Neural cell (in vitro differentiated cells): ENCODE measurements at regions not wholly inside any gene's neighbourhood (a gene's known extent, or its start where the extent isn't known, plus 50 kb on each side); places are given as distances from the start of the nearest gene placed in this dataset.

Experiments used
- H2AFZ ChIP-seq: fragments of 200-600, 300-800 bp; sonication (generic), shearing (Covaris generic); 2 replicates; pipeline ENCODE4 v1.6.0; 2014; ENCODE audit warnings: low read depth, mild to moderate bottlenecking, antibody characterized with exemption, low read length, moderate library complexity
- H3F3A ChIP-seq: fragments of 200-600 bp; shearing (Covaris generic); 2 replicates; pipeline ENCODE4 v1.6.1; 2016; ENCODE audit warnings: mild to moderate bottlenecking, moderate library complexity, mixed read lengths, antibody characterized with exemption, low read length; ENCODE audit not compliant: insufficient read depth, poor library complexity, severe bottlenecking
- H3K27ac ChIP-seq: fragments of 200-600, 300-800 bp; sonication (generic), shearing (Covaris generic); 2 replicates; pipeline ENCODE4 v1.5.1; 2014; ENCODE audit warnings: mild to moderate bottlenecking, low read length, moderate library complexity
- H3K27me3 ChIP-seq: fragments of 300-800, 200-600 bp; sonication (generic), shearing (Covaris generic); 2 replicates; pipeline ENCODE4 v1.6.0; 2014; ENCODE audit warnings: mild to moderate bottlenecking, low read depth, low read length, moderate library complexity; ENCODE audit not compliant: insufficient read depth
- H3K36me3 ChIP-seq: fragments of 300-800, 200-600 bp; sonication (generic), shearing (Covaris generic); 2 replicates; pipeline ENCODE4 v1.5.1; 2014; ENCODE audit warnings: mild to moderate bottlenecking, antibody characterized with exemption, low read length, moderate library complexity; ENCODE audit not compliant: insufficient read depth
- H3K4me2 ChIP-seq: fragments of 300-800, 200-600 bp; sonication (generic), shearing (Covaris generic); 2 replicates; pipeline ENCODE4 v1.6.0; 2014; ENCODE audit warnings: mild to moderate bottlenecking, low read length
- H3K4me3 ChIP-seq: fragments of 300-800, 200-600 bp; sonication (generic), shearing (Covaris generic); 2 replicates; pipeline ENCODE4 v1.5.1; 2014; ENCODE audit warnings: mild to moderate bottlenecking, low read length, moderate library complexity
- H3K79me2 ChIP-seq: fragments of 200-600 bp; shearing (Covaris generic); replicated peaks from 2 replicates; pipeline ENCODE4 v1.6.0; 2014; ENCODE audit warnings: mild to moderate bottlenecking, low read length, moderate library complexity; ENCODE audit not compliant: insufficient read depth
- H3K9ac ChIP-seq: fragments of 300-800, 200-600 bp; sonication (generic), shearing (Covaris generic); 2 replicates; pipeline ENCODE4 v1.6.1; 2016; ENCODE audit warnings: mild to moderate bottlenecking, low read length, mixed read lengths
- H3K9me2 ChIP-seq: fragments of 200-600 bp; shearing (Covaris generic); 2 replicates; pipeline ENCODE4 v1.6.1; 2016; ENCODE audit warnings: mild to moderate bottlenecking, low read length, mixed read lengths; ENCODE audit not compliant: insufficient read depth
- H3K9me3 ChIP-seq: fragments of 200-600, 300-800 bp; sonication (generic), shearing (Covaris generic); 2 replicates; pipeline ENCODE4 v1.6.1; 2016; ENCODE audit warnings: mild to moderate bottlenecking, mixed run types, low read length, moderate library complexity, mixed read lengths
- H4K20me1 ChIP-seq: fragments of 200-600 bp; shearing (Covaris generic); 2 replicates; pipeline ENCODE4 v1.6.1; 2016; ENCODE audit warnings: mild to moderate bottlenecking, mixed run types; ENCODE audit not compliant: insufficient read depth
- EP300 ChIP-seq: fragments of 450-650 bp; conservative IDR thresholded peaks from 2 replicates; pipeline ENCODE4 v1.6.1; 2014; ENCODE audit warnings: antibody characterized with exemption, mild to moderate bottlenecking, moderate library complexity; ENCODE audit not compliant: poor library complexity, severe bottlenecking
- EZH2 ChIP-seq: fragments of 200-600, 300-800 bp; shearing (Covaris generic), sonication (generic); IDR thresholded peaks from 2 replicates; pipeline ENCODE4 v1.6.1; 2014; ENCODE audit warnings: antibody characterized with exemption, low read length, borderline replicate concordance, mild to moderate bottlenecking; ENCODE audit not compliant: insufficient read depth, poor library complexity, severe bottlenecking
- MXI1 ChIP-seq: fragments of 450-650 bp; conservative IDR thresholded peaks from 2 replicates; pipeline ENCODE4 v1.6.1; 2014; ENCODE audit warnings: antibody characterized with exemption, mild to moderate bottlenecking; ENCODE audit not compliant: poor library complexity, severe bottlenecking
- POLR2AphosphoS5 ChIP-seq: IDR thresholded peaks from 2 replicates; pipeline ENCODE4 v1.6.1; 2012
- RAD21 ChIP-seq: fragments of 450-650 bp; conservative IDR thresholded peaks from 2 replicates; pipeline ENCODE4 v1.6.1; 2014; ENCODE audit warnings: antibody characterized with exemption, mild to moderate bottlenecking, moderate library complexity
- SMC3 ChIP-seq: fragments of 450-650 bp; conservative IDR thresholded peaks from 2 replicates; pipeline ENCODE4 v1.6.1; 2014; ENCODE audit warnings: antibody characterized with exemption, mild to moderate bottlenecking, moderate library complexity; ENCODE audit not compliant: poor library complexity
- TAF1 ChIP-seq: IDR thresholded peaks from 2 replicates; pipeline ENCODE4 v1.6.1; 2012; ENCODE audit warnings: low read depth
- TF ChIP-seq, protein P1 (sequence below): IDR thresholded peaks from 2 replicates; pipeline ENCODE4 v1.6.1; 2012; ENCODE audit warnings: borderline replicate concordance
- TF ChIP-seq, protein P2 (sequence below): fragments of 450-650 bp; IDR thresholded peaks from 2 replicates; pipeline ENCODE4 v1.5.1; 2014; ENCODE audit warnings: antibody characterized with exemption, mild to moderate bottlenecking, moderate library complexity; ENCODE audit not compliant: poor library complexity, severe bottlenecking

DNA sequence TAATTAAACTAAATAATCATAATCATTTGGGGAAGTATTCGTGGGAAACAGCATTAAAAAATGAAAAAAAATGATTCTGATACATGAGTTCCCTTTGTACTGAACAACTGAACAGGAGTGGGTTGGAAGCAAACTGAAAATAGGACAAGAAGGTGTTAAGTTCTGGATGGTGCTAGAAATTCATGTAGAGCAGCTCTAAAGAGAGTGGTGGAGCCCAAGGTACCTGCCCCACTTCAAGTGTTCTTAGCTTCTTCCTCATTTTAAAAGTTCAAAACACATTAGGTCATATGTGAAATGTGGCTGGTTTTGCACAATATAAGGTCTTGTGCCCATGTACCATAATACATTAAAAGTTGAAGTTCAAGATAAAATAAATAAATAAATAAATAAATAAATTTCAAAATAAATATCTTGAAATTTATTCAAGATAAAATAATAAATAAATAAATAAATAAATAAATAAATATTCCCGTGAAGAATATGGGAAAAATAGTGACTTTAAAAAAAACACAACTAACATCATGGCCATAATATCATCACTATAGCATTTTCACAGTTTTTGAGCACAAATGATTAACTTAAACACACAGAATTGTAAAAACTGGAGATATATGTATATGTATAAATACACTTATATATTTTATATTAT is 191.5 kb upstream of the PRKD1 start:
- TF ChIP-seq TAF1, result no peak
- TF ChIP-seq, protein P1, sequence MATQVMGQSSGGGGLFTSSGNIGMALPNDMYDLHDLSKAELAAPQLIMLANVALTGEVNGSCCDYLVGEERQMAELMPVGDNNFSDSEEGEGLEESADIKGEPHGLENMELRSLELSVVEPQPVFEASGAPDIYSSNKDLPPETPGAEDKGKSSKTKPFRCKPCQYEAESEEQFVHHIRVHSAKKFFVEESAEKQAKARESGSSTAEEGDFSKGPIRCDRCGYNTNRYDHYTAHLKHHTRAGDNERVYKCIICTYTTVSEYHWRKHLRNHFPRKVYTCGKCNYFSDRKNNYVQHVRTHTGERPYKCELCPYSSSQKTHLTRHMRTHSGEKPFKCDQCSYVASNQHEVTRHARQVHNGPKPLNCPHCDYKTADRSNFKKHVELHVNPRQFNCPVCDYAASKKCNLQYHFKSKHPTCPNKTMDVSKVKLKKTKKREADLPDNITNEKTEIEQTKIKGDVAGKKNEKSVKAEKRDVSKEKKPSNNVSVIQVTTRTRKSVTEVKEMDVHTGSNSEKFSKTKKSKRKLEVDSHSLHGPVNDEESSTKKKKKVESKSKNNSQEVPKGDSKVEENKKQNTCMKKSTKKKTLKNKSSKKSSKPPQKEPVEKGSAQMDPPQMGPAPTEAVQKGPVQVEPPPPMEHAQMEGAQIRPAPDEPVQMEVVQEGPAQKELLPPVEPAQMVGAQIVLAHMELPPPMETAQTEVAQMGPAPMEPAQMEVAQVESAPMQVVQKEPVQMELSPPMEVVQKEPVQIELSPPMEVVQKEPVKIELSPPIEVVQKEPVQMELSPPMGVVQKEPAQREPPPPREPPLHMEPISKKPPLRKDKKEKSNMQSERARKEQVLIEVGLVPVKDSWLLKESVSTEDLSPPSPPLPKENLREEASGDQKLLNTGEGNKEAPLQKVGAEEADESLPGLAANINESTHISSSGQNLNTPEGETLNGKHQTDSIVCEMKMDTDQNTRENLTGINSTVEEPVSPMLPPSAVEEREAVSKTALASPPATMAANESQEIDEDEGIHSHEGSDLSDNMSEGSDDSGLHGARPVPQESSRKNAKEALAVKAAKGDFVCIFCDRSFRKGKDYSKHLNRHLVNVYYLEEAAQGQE, result no peak
- TF ChIP-seq, protein P2, sequence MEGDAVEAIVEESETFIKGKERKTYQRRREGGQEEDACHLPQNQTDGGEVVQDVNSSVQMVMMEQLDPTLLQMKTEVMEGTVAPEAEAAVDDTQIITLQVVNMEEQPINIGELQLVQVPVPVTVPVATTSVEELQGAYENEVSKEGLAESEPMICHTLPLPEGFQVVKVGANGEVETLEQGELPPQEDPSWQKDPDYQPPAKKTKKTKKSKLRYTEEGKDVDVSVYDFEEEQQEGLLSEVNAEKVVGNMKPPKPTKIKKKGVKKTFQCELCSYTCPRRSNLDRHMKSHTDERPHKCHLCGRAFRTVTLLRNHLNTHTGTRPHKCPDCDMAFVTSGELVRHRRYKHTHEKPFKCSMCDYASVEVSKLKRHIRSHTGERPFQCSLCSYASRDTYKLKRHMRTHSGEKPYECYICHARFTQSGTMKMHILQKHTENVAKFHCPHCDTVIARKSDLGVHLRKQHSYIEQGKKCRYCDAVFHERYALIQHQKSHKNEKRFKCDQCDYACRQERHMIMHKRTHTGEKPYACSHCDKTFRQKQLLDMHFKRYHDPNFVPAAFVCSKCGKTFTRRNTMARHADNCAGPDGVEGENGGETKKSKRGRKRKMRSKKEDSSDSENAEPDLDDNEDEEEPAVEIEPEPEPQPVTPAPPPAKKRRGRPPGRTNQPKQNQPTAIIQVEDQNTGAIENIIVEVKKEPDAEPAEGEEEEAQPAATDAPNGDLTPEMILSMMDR, result no peak
- no peak for TF ChIP-seq EZH2
- no peak for TF ChIP-seq POLR2AphosphoS5
- TF ChIP-seq RAD21, result no peak
- no peak for TF ChIP-seq SMC3
- TF ChIP-seq MXI1, result no peak
- no peak for TF ChIP-seq EP300
- Histone ChIP-seq H2AFZ (no peak overlapping the region), H3K36me3 (no peaks in the 10 kb centered on the region), H3K9ac (no peak overlapping the region), H3K4me3 (no peak overlapping the region), H3K79me2 (no peaks in the 10 kb centered on the region), H4K20me1 (no peaks in the 10 kb centered on the region), H3K9me2 (no peaks in the 10 kb centered on the region), H3F3A (no peaks in the 10 kb centered on the region), H3K9me3 (no peaks in the 10 kb centered on the region), H3K27me3 (no peaks in the 10 kb centered on the region), H3K27ac (no peak overlapping the region), H3K4me2 (no peak overlapping the region)

DNA sequence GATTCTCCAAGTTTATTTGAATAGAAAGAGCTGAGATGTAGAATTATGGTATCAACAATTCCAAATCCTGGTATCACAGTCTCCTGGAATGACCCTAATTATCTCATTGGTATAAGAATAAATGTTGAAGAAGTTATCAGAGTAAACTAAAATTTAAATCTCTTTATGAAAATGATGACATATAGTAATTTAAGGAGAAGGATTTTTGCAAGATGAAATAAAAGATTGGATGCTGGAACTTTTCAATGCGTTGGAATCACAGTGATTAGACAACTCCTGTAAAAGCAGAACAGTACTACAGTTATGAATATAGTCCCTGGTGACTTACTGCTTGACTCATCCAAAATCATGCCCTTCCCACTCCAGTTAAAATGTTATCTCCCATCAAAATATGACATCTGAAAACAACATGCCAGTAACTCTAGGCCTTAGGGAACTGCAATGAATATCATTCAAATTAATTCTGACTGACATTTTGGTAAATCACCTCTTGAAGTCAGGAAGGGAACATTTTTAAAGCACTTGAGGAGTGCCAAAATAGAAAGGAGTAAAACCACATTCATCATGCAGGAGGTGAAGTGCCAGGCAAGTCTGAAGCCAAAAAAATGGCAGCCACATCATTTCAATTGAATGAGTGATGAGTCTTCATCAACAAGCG is 197.8 kb upstream of the PRKD1 start:
- Histone ChIP-seq H3F3A (no peaks in the 10 kb centered on the region), H3K4me3 (no peak overlapping the region), H2AFZ (no peak overlapping the region), H3K27ac (no peak overlapping the region), H3K27me3 (no peaks in the 10 kb centered on the region), H3K79me2 (no peaks in the 10 kb centered on the region), H3K9me3 (no peaks in the 10 kb centered on the region), H4K20me1 (no peaks in the 10 kb centered on the region), H3K9me2 (no peaks in the 10 kb centered on the region), H3K9ac (no peak overlapping the region), H3K4me2 (no peak overlapping the region), H3K36me3 (no peaks in the 10 kb centered on the region)
- TF ChIP-seq, protein P1, result no peak
- TF ChIP-seq POLR2AphosphoS5, result peak; percentile 80
- peak; percentile 79 for TF ChIP-seq EP300
- no peak for TF ChIP-seq EZH2
- no peak for TF ChIP-seq SMC3
